Prostate gland (tissue), 2 donors: ENCODE measurements at regions not wholly inside any gene's neighbourhood (a gene's known extent, or its start where the extent isn't known, plus 50 kb on each side); places are given as distances from the start of the nearest gene placed in this dataset.

Experiments used
- POLR2A ChIP-seq: fragments of 450-650 bp; IDR thresholded peaks from one replicate; pipeline ENCODE4 v1.6.1; 2016; ENCODE audit warnings: antibody characterized with exemption, mild to moderate bottlenecking
- POLR2AphosphoS5 ChIP-seq: sonication (generic); formaldehyde crosslinking; IDR thresholded peaks from one replicate; pipeline ENCODE4 v1.6.1; 2017; ENCODE audit warnings: antibody characterized with exemption
- TF ChIP-seq, protein P1 (sequence below), 4 experiments: fragments of 200-600 bp in 2 of 4; fragments of 450-650 bp in 2 of 4; sonication (generic) in 2 of 4; IDR thresholded peaks; 1 replicate in 3 of 4; 2 replicates in 1 of 4; pipeline ENCODE4 v1.5.1; 2016 to 2019; ENCODE audit warnings: antibody characterized with exemption in 4 of 4, mild to moderate bottlenecking in 2 of 4, moderate library complexity in 2 of 4

DNA sequence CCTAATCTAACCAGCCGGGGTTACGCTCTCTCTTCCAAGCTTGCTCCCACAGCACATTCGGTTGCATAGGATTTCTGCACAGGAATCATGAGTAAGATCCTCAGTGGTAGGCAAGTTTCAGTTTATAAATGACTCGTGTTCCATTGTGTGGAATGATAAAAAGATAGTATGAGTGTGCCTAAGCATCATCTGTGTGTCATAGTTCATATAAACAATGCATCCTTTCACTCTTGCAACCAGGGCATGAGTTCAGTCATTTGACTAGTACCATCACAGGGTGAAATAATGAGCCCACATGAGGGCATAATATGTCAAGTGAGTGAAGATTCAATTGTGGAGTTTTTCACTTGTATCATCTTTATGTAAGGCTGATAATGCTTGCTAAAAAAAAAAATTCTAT lies 417.1 kb upstream of the CDH2 start:
- TF ChIP-seq, protein P1, sequence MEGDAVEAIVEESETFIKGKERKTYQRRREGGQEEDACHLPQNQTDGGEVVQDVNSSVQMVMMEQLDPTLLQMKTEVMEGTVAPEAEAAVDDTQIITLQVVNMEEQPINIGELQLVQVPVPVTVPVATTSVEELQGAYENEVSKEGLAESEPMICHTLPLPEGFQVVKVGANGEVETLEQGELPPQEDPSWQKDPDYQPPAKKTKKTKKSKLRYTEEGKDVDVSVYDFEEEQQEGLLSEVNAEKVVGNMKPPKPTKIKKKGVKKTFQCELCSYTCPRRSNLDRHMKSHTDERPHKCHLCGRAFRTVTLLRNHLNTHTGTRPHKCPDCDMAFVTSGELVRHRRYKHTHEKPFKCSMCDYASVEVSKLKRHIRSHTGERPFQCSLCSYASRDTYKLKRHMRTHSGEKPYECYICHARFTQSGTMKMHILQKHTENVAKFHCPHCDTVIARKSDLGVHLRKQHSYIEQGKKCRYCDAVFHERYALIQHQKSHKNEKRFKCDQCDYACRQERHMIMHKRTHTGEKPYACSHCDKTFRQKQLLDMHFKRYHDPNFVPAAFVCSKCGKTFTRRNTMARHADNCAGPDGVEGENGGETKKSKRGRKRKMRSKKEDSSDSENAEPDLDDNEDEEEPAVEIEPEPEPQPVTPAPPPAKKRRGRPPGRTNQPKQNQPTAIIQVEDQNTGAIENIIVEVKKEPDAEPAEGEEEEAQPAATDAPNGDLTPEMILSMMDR (IDR thresholded peaks at IDR 0.05): no peak
- TF ChIP-seq POLR2A: no peak
- no peak for TF ChIP-seq POLR2AphosphoS5
